Fibroblast of lung (primary cell): ENCODE measurements at regions not wholly inside any gene's neighbourhood (a gene's known extent, or its start where the extent isn't known, plus 50 kb on each side); places are given as distances from the start of the nearest gene placed in this dataset.

ENCODE experiments used
- DNase-seq, 2 donors: peaks; one replicate each; pipeline versions ENCODE4 v3.0.0 to v3.0.0-alpha.2; 2010; ENCODE audit warnings: low read depth in 2 of 2
- H2AFZ ChIP-seq: 2 replicates; pipeline ENCODE4 v1.5.1; 2012; ENCODE audit warnings: low read length, control low read depth, inconsistent platforms
- H3K27ac ChIP-seq: 2 replicates; pipeline ENCODE4 v1.5.1; 2011; ENCODE audit warnings: low read length, control low read depth; ENCODE audit not compliant: insufficient read depth
- H3K27me3 ChIP-seq: 2 replicates; pipeline ENCODE4 v1.5.1; 2011; ENCODE audit warnings: mild to moderate bottlenecking, low read length; ENCODE audit not compliant: control insufficient read depth, insufficient read depth
- H3K36me3 ChIP-seq: 2 replicates; pipeline ENCODE4 v1.5.1; 2011; ENCODE audit warnings: low read length; ENCODE audit not compliant: control insufficient read depth, insufficient read depth
- H3K4me1 ChIP-seq: 2 replicates; pipeline ENCODE4 v1.5.1; 2011; ENCODE audit warnings: low read length; ENCODE audit not compliant: control insufficient read depth, insufficient read depth; ENCODE audit errors: extremely low read depth
- H3K4me2 ChIP-seq: 2 replicates; pipeline ENCODE4 v1.5.1; 2011; ENCODE audit warnings: low read length, control low read depth; ENCODE audit not compliant: insufficient read depth; ENCODE audit errors: extremely low read depth
- H3K4me3 ChIP-seq, 4 experiments: fragments of 200-600 bp in 1 of 4; sonication (generic) in 1 of 4; replicated peaks in 1 of 4; 2 replicates each; pipeline ENCODE4 v1.5.1; 2011 to 2016; ENCODE audit warnings: low read length in 4 of 4, low read depth in 3 of 4, mild to moderate bottlenecking in 3 of 4, control low read depth in 2 of 4, inconsistent platforms in 1 of 4, mixed read lengths in 1 of 4; ENCODE audit not compliant: insufficient read depth in 1 of 4; ENCODE audit errors: control extremely low read depth in 1 of 4
- H3K79me2 ChIP-seq: 2 replicates; pipeline ENCODE4 v1.5.1; 2012; ENCODE audit warnings: mild to moderate bottlenecking, low read length, inconsistent platforms; ENCODE audit not compliant: control insufficient read depth, insufficient read depth
- H3K9ac ChIP-seq: 2 replicates; pipeline ENCODE4 v1.5.1; 2011; ENCODE audit warnings: mild to moderate bottlenecking, low read length, control low read depth; ENCODE audit not compliant: insufficient read depth
- H3K9me3 ChIP-seq: 2 replicates; pipeline ENCODE4 v1.5.1; 2012; ENCODE audit warnings: low read depth, low read length; ENCODE audit not compliant: control insufficient read depth, insufficient read depth
- H4K20me1 ChIP-seq: 2 replicates; pipeline ENCODE4 v1.5.1; 2011; ENCODE audit warnings: low read length; ENCODE audit not compliant: control insufficient read depth, insufficient read depth; ENCODE audit errors: extremely low read depth
- EZH2 ChIP-seq: IDR thresholded peaks from 2 replicates; pipeline ENCODE4 v1.5.1; 2012; ENCODE audit warnings: low read length, control low read depth, mild to moderate bottlenecking; ENCODE audit errors: missing control alignments
- TF ChIP-seq, protein P1 (sequence below), 2 donors: IDR thresholded peaks in 1 of 2; conservative IDR thresholded peaks in 1 of 2; 1 replicate in 1 of 2; 2 replicates in 1 of 2; pipeline ENCODE4 v1.5.1; 2011 to 2012; ENCODE audit warnings: low read length in 2 of 2, control low read depth in 1 of 2, inconsistent platforms in 1 of 2, low read depth in 1 of 2, mild to moderate bottlenecking in 1 of 2

DNA sequence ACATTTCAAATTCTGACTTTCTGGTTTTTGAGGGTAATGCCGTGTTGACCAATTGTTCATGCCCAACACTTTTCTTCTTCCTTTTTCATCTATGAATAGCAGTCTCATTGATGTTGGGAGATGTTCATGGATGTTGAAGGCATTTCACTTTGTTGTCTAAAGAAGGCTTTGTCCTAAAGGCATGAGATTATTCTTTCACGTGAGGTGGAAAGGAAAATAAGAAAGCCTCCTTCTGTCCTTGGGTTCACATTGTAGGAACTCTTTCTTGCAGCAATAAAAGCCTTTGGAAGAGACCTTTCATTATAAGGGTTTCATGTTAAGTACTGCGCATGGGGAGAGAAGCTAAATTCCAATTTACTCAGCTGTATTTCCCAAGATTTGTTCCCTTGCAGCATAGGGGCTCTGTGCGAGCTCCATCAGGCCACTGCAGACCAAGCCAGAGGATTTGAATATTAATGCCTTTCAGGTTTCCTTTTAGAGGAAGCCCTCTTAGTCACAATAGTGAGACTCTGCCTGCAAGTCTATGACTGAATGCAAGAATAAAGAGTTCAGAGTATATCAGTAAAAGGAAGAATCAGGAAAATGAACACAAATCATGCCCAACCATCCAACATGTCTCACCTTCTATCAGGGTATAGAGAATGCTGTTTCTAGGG is 274.6 kb downstream of the TMEM38B start:
- no peak overlapping the region for H2AFZ ChIP-seq
- no peak overlapping the region for H3K4me2 ChIP-seq
- H3K9me3 ChIP-seq = no peaks in the 10 kb centered on the region

DNA sequence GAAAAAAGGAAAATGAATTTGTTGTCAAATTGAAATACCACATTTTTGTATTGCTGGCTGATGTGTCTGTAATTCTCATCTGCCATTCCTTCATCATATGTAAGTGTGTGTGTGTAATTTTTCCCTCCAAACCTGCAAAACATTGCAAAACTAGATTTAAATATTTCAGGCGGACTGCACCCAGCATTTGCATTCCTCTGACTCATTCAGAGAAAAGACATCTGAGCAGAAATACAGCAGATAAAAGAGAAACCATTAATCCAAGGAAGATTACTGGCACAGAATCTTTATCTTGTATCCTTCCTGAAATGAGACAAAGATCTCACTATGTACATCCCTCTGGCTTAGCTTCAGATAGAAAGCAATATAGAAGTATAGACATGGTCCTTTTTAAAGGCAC is 275.3 kb downstream of the TMEM38B start:
- Histone ChIP-seq H3K36me3 (no peaks in the 10 kb centered on the region), H3K79me2 (no peaks in the 10 kb centered on the region), H3K27me3 (no peaks in the 10 kb centered on the region), H3K9ac (no peak overlapping the region), H3K9me3 (no peaks in the 10 kb centered on the region), H3K4me2 (no peak overlapping the region), H2AFZ (no peak overlapping the region), H4K20me1 (no peaks in the 10 kb centered on the region), H3K27ac (no peak overlapping the region), H3K4me1 (no peaks in the 10 kb centered on the region), H3K4me3 (no peak overlapping the region)
- no peak for DNase-seq
- TF ChIP-seq, protein P1, sequence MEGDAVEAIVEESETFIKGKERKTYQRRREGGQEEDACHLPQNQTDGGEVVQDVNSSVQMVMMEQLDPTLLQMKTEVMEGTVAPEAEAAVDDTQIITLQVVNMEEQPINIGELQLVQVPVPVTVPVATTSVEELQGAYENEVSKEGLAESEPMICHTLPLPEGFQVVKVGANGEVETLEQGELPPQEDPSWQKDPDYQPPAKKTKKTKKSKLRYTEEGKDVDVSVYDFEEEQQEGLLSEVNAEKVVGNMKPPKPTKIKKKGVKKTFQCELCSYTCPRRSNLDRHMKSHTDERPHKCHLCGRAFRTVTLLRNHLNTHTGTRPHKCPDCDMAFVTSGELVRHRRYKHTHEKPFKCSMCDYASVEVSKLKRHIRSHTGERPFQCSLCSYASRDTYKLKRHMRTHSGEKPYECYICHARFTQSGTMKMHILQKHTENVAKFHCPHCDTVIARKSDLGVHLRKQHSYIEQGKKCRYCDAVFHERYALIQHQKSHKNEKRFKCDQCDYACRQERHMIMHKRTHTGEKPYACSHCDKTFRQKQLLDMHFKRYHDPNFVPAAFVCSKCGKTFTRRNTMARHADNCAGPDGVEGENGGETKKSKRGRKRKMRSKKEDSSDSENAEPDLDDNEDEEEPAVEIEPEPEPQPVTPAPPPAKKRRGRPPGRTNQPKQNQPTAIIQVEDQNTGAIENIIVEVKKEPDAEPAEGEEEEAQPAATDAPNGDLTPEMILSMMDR (conservative IDR thresholded peaks at IDR 0.05 in 1 of 2, IDR thresholded peaks at IDR 0.05 in 1 of 2; ENCODE audit: low read depth in 1 of 2, low read length in 2 of 2) = no peak
- no peak for TF ChIP-seq EZH2

More for the DNA sequence above, 274.6 kb downstream of the TMEM38B start:
- H3K27me3 ChIP-seq = no peaks in the 10 kb centered on the region
- no peak for TF ChIP-seq EZH2
- TF ChIP-seq, protein P1 (conservative IDR thresholded peaks at IDR 0.05 in 1 of 2, IDR thresholded peaks at IDR 0.05 in 1 of 2; ENCODE audit: low read depth in 1 of 2, low read length in 2 of 2) = no peak
- DNase-seq = no peak
- no peaks in the 10 kb centered on the region for H3K79me2 ChIP-seq
- no peaks in the 10 kb centered on the region for H3K36me3 ChIP-seq
- no peaks in the 10 kb centered on the region for H3K4me1 ChIP-seq
- no peak overlapping the region for H3K9ac ChIP-seq
- H3K4me3 ChIP-seq = no peak overlapping the region
- no peaks in the 10 kb centered on the region for H4K20me1 ChIP-seq
- H3K27ac ChIP-seq = no peak overlapping the region

DNA sequence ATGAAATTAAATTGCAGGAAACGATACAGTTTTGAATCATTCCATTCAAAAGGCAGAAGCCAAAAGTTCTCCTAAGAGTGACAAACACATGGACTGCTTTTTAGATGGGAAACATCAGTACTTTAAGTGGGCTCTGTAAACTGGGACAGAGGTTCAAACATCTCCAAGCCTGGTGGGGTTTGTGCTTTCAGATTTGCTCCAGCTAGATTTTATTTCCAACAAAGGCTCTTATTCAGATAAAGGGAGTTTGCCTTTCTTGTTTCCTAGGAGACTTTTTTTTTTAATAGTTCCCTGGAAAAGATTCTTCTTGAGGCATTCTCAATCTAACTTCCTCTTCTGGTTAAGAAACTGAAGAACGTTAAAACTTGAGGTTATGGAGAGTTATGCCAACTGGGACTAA is 277.6 kb downstream of the TMEM38B start:
- H3K27me3 ChIP-seq = no peaks in the 10 kb centered on the region
- TF ChIP-seq, protein P1 (conservative IDR thresholded peaks at IDR 0.05 in 1 of 2, IDR thresholded peaks at IDR 0.05 in 1 of 2; ENCODE audit: low read depth in 1 of 2, low read length in 2 of 2) = no peak
- TF ChIP-seq EZH2 = no peak
- no peaks in the 10 kb centered on the region for H3K9me3 ChIP-seq
- no peaks in the 10 kb centered on the region for H3K79me2 ChIP-seq
- H3K36me3 ChIP-seq = no peaks in the 10 kb centered on the region
- H3K4me2 ChIP-seq = no peak overlapping the region
- H3K27ac ChIP-seq = no peak overlapping the region
- H2AFZ ChIP-seq = no peak overlapping the region
- no peak for DNase-seq
- no peak overlapping the region for H3K4me3 ChIP-seq
- H4K20me1 ChIP-seq = no peaks in the 10 kb centered on the region
- no peak overlapping the region for H3K9ac ChIP-seq
- no peaks in the 10 kb centered on the region for H3K4me1 ChIP-seq
